ENCODE measurements at regions not wholly inside any gene's neighbourhood (a gene's known extent, or its start where the extent isn't known, plus 50 kb on each side); places are given as distances from the start of the nearest gene placed in this dataset.

DNA sequence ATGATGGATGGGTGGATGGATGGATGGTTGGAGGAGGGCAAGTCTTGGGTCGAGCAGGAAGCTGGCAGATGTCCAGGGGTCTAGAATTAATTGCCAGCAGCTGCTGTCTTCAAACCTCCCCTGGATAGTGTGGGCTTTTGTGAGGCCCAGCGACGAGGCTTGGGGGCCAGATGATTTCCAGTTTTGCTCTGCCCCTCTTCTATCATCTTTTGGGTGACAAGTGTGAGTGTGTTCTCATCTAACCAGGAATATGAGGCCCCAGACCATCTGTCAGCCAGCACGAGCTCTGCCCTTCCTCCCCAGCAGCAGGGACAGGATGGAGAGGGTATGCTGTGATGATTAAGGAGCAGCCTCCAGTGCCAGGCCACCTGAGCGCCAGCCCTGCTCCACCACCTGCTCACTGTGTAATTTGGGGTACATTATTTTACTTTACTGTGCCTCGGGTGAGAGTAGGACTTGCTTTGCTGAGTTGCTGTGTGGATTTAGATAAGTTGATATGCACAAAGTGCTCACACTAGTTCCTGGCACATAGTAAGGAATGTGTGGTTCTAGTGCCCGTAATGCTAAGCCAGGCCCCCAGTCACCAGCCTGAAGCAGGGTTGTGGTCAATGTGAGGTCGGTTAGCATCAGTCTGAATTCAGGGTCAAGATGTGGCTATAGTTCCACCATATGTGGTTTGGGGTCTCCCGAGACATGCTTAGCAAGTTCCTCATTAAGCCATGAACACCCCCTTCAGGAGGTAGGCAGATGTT lies 251.1 kb downstream of the CYP26B1 start:
- no peak for DNase-seq

DNA sequence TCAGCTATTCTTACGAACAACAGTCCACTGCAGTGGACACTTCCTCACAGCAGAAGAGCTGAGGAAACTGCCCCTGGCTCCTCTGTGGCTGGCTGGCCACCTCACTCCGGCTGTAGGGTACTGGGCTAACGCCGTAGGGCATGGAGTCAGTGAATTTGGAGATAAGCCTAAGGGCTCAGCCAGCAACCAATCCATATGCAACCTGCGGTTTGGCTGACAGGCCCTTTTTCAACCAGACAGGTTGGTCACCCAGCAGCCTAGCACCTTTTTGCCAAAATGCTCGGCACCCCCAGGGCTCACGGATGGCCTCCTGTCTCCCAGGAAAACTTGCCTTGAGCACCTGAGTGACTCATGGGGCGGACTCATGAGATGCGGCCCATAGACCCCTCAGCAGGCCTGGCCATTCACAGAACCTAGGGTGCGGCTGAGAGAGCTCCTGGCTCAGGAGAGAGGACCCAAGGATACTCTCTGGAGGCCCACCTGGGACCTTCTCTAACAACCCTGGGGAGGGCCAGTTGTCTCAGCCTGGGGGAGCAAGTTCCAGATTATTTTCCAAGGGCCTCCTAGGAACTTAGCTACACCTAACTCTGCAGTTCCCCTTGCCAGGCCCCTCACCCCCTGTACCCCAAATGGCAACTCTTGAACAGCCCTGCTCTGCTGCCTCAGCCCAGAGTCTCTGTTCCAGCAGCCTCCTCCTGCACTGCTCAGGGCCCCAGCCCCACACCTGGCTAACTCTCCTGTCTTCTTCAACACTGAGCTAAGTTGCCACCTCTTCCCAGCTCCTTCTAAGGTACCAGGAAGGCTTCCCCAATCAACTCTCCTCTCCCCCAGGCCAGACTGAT lies 252.1 kb downstream of the CYP26B1 start:
- no peaks in the 10 kb centered on the region for H3K36me3 Mint-ChIP-seq
- peaks cover 0 to 4% (median 2%) of the 10 kb centered on the region in 7 donors for H3K9me3 Mint-ChIP-seq
- no peaks in the 10 kb centered on the region for H3K4me1 Mint-ChIP-seq
- H3K27ac Mint-ChIP-seq: no peak overlapping the region
- H3K4me3 Mint-ChIP-seq: no peak overlapping the region
- DNase-seq (no peak), ATAC-seq (ENCODE audit: low read depth in 2 of 2) (no peak)
- H3K27me3 Mint-ChIP-seq: peaks cover 0 to 26% (median 10%) of the 10 kb centered on the region in 3 donors

More for the DNA sequence above, 251.1 kb downstream of the CYP26B1 start:
- H3K4me1 Mint-ChIP-seq: no peaks in the 10 kb centered on the region
- no peak overlapping the region for H3K27ac Mint-ChIP-seq
- no peaks in the 10 kb centered on the region for H3K36me3 Mint-ChIP-seq
- H3K4me3 Mint-ChIP-seq: no peak overlapping the region
- peaks cover 0 to 4% (median 2%) of the 10 kb centered on the region in 7 donors for H3K9me3 Mint-ChIP-seq
- no peak for ATAC-seq (ENCODE audit: low read depth in 2 of 2)
- H3K27me3 Mint-ChIP-seq: peaks cover 0 to 26% (median 11%) of the 10 kb centered on the region in 3 donors

- ATAC-seq (ENCODE audit: low read depth in 2 of 2): no peak
- Mint-ChIP-seq H3K9me3 (peaks cover 0 to 2% (median 0%) of the 10 kb centered on the region in 7 donors), H3K4me3 (no peak overlapping the region), H3K27ac (no peak overlapping the region), H3K4me1 (no peaks in the 10 kb centered on the region), H3K27me3 (peaks cover 4 to 20% (median 4%) of the 10 kb centered on the region in 3 donors), H3K36me3 (no peaks in the 10 kb centered on the region)
- DNase-seq: no peak
Measured at GRCh38 chr2:71894261-71894660, 253.4 kb downstream of the CYP26B1 start.

- Mint-ChIP-seq H3K9me3 (peaks cover 0 to 2% (median 0%) of the 10 kb centered on the region in 7 donors), H3K27me3 (peaks cover 4 to 15% (median 5%) of the 10 kb centered on the region in 3 donors), H3K27ac (no peak overlapping the region), H3K36me3 (no peaks in the 10 kb centered on the region), H3K4me1 (no peaks in the 10 kb centered on the region), H3K4me3 (no peak overlapping the region)
- DNase-seq: no peak
- no peak for ATAC-seq (ENCODE audit: low read depth in 2 of 2)
Measured at GRCh38 chr2:71893646-71894045, 254.0 kb downstream of the CYP26B1 start.

DNA sequence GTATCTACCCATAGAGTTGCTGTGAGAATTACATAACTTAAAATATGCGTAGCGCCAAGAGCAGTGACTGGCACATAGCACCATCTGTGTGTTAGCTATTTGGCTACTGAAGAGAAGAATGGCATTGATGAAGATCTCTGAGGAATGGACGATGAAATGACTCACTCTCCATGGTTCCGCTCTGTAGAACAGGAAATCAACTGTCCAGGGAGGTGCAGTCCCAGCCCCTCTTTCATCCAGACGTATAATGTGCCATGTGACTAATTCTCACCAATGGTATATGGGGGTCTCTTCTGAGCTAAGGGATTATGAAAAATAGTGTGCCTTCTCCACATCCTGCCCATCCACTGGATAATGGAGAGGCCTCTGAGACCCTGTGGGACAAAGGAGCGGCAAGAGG lies 254.8 kb downstream of the CYP26B1 start:
- H3K27ac Mint-ChIP-seq: no peak overlapping the region
- no peak overlapping the region for H3K4me3 Mint-ChIP-seq
- DNase-seq: no peak
- peaks cover 0 to 4% (median 0%) of the 10 kb centered on the region in 7 donors for H3K9me3 Mint-ChIP-seq
- no peaks in the 10 kb centered on the region for H3K4me1 Mint-ChIP-seq
- ATAC-seq (ENCODE audit: low read depth in 2 of 2): no peak
- peaks cover 4 to 17% (median 5%) of the 10 kb centered on the region in 3 donors for H3K27me3 Mint-ChIP-seq
- H3K36me3 Mint-ChIP-seq: no peaks in the 10 kb centered on the region

- Mint-ChIP-seq H3K9me3 (peaks cover 0 to 4% (median 0%) of the 10 kb centered on the region in 7 donors), H3K4me3 (no peak overlapping the region), H3K27ac (no peak overlapping the region), H3K4me1 (no peaks in the 10 kb centered on the region), H3K36me3 (no peaks in the 10 kb centered on the region), H3K27me3 (peaks cover 4 to 17% (median 5%) of the 10 kb centered on the region in 3 donors)
- DNase-seq (no peak), ATAC-seq (ENCODE audit: low read depth in 2 of 2) (no peak)
Measured at GRCh38 chr2:71892423-71892730, 255.3 kb downstream of the CYP26B1 start.

GRCh38 chr2:71891719-71892422 lies 255.8 kb downstream of the CYP26B1 start:
- Mint-ChIP-seq H3K27me3 (peaks cover 4 to 17% (median 5%) of the 10 kb centered on the region in 3 donors), H3K36me3 (no peaks in the 10 kb centered on the region), H3K4me3 (no peak overlapping the region), H3K4me1 (no peaks in the 10 kb centered on the region), H3K9me3 (peaks cover 0 to 4% (median 0%) of the 10 kb centered on the region in 7 donors), H3K27ac (no peak overlapping the region)
- DNase-seq: no peak
- no peak for ATAC-seq (ENCODE audit: low read depth in 2 of 2)

GRCh38 chr2:71891155-71891554 lies 256.5 kb downstream of the CYP26B1 start:
- H3K4me3 Mint-ChIP-seq: no peak overlapping the region
- H3K4me1 Mint-ChIP-seq: no peaks in the 10 kb centered on the region
- no peak for ATAC-seq (ENCODE audit: low read depth in 2 of 2)
- peaks cover 0 to 9% (median 2%) of the 10 kb centered on the region in 7 donors for H3K9me3 Mint-ChIP-seq
- no peaks in the 10 kb centered on the region for H3K36me3 Mint-ChIP-seq
- H3K27me3 Mint-ChIP-seq: peaks cover 5 to 17% (median 9%) of the 10 kb centered on the region in 3 donors
- no peak overlapping the region for H3K27ac Mint-ChIP-seq
- DNase-seq: no peak

GRCh38 chr2:71889759-71890684 lies 257.6 kb downstream of the CYP26B1 start:
- Mint-ChIP-seq H3K36me3 (no peaks in the 10 kb centered on the region), H3K4me3 (no peak overlapping the region), H3K9me3 (peaks cover 0 to 17% (median 6%) of the 10 kb centered on the region in 7 donors), H3K27me3 (peaks cover 5 to 17% (median 6%) of the 10 kb centered on the region in 3 donors), H3K27ac (no peak overlapping the region), H3K4me1 (no peaks in the 10 kb centered on the region)
- DNase-seq (no peak), ATAC-seq (ENCODE audit: low read depth in 2 of 2) (no peak)

GRCh38 chr2:71888751-71889445 lies 258.8 kb downstream of the CYP26B1 start:
- H3K9me3 Mint-ChIP-seq: peaks cover 0 to 17% (median 6%) of the 10 kb centered on the region in 7 donors
- H3K27ac Mint-ChIP-seq: no peak overlapping the region
- no peak for ATAC-seq (ENCODE audit: low read depth in 2 of 2)
- peaks cover 5 to 17% (median 9%) of the 10 kb centered on the region in 3 donors for H3K27me3 Mint-ChIP-seq
- H3K4me3 Mint-ChIP-seq: no peak overlapping the region
- H3K4me1 Mint-ChIP-seq: no peaks in the 10 kb centered on the region
- DNase-seq: no peak
- no peaks in the 10 kb centered on the region for H3K36me3 Mint-ChIP-seq

GRCh38 chr2:71887196-71887595 lies 260.5 kb downstream of the CYP26B1 start:
- Mint-ChIP-seq H3K4me3 (no peak overlapping the region), H3K27ac (no peak overlapping the region), H3K4me1 (no peaks in the 10 kb centered on the region), H3K36me3 (no peaks in the 10 kb centered on the region), H3K27me3 (peaks cover 5 to 9% (median 8%) of the 10 kb centered on the region in 3 donors), H3K9me3 (peaks cover 0 to 17% (median 6%) of the 10 kb centered on the region in 7 donors)
- DNase-seq (no peak), ATAC-seq (ENCODE audit: low read depth in 2 of 2) (no peak)

DNA sequence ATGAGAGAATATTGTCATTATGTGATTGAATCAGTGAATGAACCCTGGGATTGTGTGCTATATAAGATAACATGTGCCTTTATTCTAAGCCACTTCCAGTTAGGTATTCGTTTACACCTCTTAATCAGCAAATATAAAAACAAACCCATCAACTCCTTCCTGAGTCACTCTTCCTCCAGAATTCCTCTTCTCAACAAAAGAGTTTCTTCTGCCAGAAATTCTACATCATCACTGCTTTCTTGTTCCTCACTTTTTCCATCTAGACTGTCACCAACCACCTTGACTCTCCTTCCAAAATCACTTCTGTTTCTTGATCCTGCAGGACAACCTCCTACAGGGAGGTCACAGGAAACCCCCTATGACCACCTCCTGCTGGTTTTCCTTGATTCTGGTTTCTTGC lies 261.4 kb downstream of the CYP26B1 start:
- Mint-ChIP-seq H3K9me3 (peaks cover 0 to 17% (median 6%) of the 10 kb centered on the region in 7 donors), H3K4me3 (no peak overlapping the region), H3K36me3 (no peaks in the 10 kb centered on the region), H3K4me1 (no peaks in the 10 kb centered on the region), H3K27ac (no peak overlapping the region), H3K27me3 (peaks cover 5 to 9% (median 8%) of the 10 kb centered on the region in 3 donors)
- DNase-seq: no peak
- no peak for ATAC-seq (ENCODE audit: low read depth in 2 of 2)

Data from naive B cell (primary cell).